Kidney epithelial cell (primary cell): ENCODE measurements at regions not wholly inside any gene's neighbourhood (a gene's known extent, or its start where the extent isn't known, plus 50 kb on each side); places are given as distances from the start of the nearest gene placed in this dataset.

Experiments used
- DNase-seq: peaks from one replicate; pipeline ENCODE4 v3.0.0-alpha.2; 2010; ENCODE audit warnings: low read depth
- H3K27me3 ChIP-seq: 2 replicates; pipeline ENCODE4 v1.6.0; 2011; ENCODE audit warnings: low read length; ENCODE audit not compliant: control insufficient read depth, insufficient read depth
- H3K36me3 ChIP-seq: 2 replicates; pipeline ENCODE4 v1.5.1; 2011; ENCODE audit warnings: low read length; ENCODE audit not compliant: control insufficient read depth, insufficient read depth
- H3K4me3 ChIP-seq: 2 replicates; pipeline ENCODE4 v1.5.1; 2011; ENCODE audit warnings: low read depth, mild to moderate bottlenecking, control low read depth, low read length
- CTCF ChIP-seq: IDR thresholded peaks from 2 replicates; pipeline ENCODE4 v1.5.1; 2011; ENCODE audit warnings: mild to moderate bottlenecking, moderate library complexity, low read length, control low read depth, inconsistent platforms; ENCODE audit not compliant: insufficient read depth, poor library complexity, severe bottlenecking

DNA sequence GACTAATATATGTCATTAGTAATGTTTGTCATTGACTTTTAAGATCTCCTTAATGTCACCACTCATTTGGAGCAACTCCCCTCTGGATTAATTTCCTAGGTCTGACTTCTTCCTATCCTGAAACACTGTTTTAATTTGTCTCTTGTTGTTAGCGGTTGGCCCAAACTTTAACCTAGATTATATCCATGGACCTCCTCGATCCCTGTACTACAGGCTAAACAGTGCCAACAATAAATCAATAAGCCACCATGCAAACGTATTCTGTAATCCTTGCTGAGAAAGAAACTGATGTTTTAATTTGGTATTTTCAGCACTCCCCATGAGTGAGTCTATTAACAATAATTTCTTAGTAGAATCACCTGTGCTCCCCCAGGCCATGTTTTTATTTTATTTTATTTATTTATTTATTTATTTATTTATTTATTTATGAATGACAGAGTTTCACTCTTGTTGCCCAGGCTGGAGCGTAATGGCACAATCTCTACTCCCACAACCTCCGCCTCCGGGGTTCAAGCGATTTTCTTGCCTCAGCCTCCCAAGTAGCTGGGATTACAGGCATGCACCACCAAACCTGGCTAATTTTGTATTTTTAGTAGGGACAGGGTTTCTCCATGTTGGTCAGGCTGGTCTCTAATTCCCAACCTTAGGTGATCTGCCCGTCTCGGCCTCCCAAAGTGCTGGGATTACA, 204.1 kb downstream of the IL15 start:
- Histone ChIP-seq H3K36me3 (no peaks in the 10 kb centered on the region), H3K4me3 (no peak overlapping the region), H3K27me3 (no peaks in the 10 kb centered on the region)
- DNase-seq: no peak
- TF ChIP-seq CTCF: no peak

DNA sequence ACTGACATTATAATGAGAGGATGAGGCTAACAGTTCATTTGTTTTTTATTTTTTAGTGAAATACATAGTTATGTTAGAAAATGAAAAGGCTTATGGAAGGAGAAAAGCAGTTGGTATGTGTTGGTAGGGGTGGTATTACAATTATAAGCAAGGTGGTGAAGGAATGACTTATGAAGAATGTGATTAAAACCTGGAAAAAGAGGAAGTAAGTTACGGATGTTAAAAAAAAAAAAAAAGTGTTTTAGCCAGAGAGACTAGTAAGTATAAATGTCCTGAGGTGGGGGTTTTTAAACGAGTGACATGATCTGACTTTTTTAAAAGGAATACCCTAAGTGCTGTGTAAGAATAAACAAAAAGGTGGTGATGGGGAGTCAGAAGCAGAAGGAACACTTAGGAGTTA, 206.8 kb downstream of the IL15 start:
- Histone ChIP-seq H3K4me3 (no peak overlapping the region), H3K36me3 (no peaks in the 10 kb centered on the region), H3K27me3 (no peaks in the 10 kb centered on the region)
- TF ChIP-seq CTCF: no peak
- DNase-seq: no peak

DNA sequence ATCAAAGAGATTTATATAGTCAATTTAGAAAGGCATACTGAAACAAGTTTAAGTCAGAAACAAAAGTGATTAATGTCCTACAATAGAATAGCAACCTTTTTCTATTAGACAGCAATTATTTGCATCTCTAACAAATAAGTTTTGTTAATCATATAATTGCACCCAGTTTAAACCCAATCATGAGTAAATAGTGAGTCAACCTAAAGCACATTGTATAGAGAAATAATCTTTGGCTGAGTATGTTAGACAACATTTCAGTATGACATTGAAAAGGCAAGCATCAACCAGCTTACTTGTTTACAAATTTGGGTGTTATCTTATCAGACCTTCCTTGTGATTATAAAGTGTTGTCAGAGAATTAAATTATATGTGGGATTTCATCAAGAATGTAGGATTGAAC, 209.5 kb downstream of the IL15 start:
- no peaks in the 10 kb centered on the region for H3K27me3 ChIP-seq
- no peaks in the 10 kb centered on the region for H3K36me3 ChIP-seq
- no peak overlapping the region for H3K4me3 ChIP-seq
- no peak for DNase-seq
- no peak for TF ChIP-seq CTCF

GRCh38 chr4:141849367-141849766, 213.0 kb downstream of the IL15 start:
- DNase-seq: no peak
- no peak for TF ChIP-seq CTCF
- H3K36me3 ChIP-seq: no peaks in the 10 kb centered on the region
- no peaks in the 10 kb centered on the region for H3K27me3 ChIP-seq
- H3K4me3 ChIP-seq: no peak overlapping the region

GRCh38 chr4:141849778-141850177, 213.4 kb downstream of the IL15 start:
- no peak for DNase-seq
- no peak for TF ChIP-seq CTCF

DNA sequence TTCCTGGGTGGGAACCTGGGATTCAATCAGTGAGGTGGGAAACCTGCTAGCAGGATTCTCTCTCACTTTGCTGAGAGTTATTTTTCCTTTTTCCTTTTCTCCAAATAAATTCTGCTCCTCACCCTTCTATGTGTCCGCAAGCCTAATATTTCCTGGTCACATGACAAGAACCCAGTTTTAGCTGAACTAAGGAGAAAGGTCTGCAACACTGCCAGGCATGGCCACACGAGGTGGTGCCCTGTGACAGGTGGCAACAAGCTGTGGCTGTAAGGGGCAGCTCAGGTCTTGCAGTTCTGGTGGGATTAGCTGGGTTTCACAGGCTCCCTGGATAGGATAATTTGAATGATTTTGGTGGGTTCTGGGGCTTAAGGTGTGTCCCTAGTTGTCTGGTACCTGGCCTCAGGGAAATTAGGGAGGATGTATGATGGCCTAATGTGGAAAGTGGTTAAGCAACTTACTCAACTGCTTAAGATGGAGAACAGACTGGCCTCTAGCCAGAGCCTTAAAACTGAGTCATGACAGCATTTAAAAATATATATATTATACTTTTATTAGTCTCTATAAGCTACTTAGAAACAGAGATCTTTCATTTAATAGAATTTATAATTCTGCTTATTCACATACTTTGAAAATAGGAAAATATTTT, 215.0 kb downstream of the IL15 start:
- DNase-seq: no peak
- H3K36me3 ChIP-seq: no peaks in the 10 kb centered on the region
- H3K4me3 ChIP-seq: no peak overlapping the region
- H3K27me3 ChIP-seq: no peaks in the 10 kb centered on the region
- TF ChIP-seq CTCF: no peak

More at GRCh38 chr4:141849778-141850177, 213.4 kb downstream of the IL15 start:
- Histone ChIP-seq H3K36me3 (no peaks in the 10 kb centered on the region), H3K27me3 (no peaks in the 10 kb centered on the region), H3K4me3 (no peak overlapping the region)
